ENCODE measurements at regions not wholly inside any gene's neighbourhood (a gene's known extent, or its start where the extent isn't known, plus 50 kb on each side); places are given as distances from the start of the nearest gene placed in this dataset.

DNA sequence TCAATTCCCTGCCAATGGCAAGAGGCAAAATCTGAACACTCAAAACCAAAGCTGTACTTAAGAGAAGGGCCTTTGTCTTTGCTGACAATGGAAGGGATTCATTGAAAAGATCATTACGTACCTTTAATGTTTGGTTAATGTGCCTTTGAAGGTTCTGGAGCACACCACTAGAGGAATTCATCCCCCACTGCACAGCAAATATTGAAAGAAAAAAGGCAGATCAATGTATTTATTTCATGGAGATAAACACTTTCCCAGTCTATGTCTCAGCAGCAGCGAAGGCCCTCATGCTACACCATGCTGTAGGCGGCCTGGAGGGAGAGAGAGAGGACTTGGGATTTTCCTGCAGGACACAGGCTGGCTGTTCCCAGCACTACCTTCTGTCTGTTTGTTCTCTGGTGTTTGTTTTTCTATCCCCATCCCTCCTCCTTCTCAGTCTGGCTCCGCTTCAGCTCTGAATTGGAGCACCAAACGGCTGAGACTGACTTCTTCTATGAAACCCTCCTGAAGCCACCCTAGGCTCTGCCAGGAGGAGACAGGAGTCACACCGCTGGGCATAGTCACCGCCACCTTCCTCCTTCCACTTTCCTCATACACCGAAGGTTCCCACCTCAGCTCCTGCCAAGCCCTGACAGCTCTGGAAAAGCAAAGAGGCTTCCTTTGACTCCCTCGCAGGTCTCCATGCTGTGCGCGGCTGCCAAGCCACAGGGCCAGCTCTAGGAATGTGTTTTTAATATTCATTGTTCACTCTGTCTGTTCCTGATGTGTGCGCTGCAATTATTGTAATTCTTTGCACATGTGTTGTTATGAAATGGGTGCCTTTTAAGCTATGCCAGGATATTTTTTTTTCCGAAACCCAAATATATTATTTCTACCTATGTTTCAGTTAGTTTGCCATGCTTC lies 301.5 kb downstream of the FZD1 start (continued):
- TF ChIP-seq, protein P1, sequence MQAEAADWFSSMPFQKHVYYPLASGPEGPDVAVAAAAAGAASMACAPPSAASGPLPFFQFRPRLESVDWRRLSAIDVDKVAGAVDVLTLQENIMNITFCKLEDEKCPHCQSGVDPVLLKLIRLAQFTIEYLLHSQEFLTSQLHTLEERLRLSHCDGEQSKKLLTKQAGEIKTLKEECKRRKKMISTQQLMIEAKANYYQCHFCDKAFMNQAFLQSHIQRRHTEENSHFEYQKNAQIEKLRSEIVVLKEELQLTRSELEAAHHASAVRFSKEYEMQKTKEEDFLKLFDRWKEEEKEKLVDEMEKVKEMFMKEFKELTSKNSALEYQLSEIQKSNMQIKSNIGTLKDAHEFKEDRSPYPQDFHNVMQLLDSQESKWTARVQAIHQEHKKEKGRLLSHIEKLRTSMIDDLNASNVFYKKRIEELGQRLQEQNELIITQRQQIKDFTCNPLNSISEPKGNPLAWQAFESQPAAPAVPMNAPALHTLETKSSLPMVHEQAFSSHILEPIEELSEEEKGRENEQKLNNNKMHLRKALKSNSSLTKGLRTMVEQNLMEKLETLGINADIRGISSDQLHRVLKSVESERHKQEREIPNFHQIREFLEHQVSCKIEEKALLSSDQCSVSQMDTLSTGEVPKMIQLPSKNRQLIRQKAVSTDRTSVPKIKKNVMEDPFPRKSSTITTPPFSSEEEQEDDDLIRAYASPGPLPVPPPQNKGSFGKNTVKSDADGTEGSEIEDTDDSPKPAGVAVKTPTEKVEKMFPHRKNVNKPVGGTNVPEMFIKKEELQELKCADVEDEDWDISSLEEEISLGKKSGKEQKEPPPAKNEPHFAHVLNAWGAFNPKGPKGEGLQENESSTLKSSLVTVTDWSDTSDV (CRISPR knock-in tag; IDR thresholded peaks at IDR 0.05), result no peak
- no peak for TF ChIP-seq HNF4G (IDR thresholded peaks at IDR 0.05; ENCODE audit: borderline replicate concordance, low read depth, low read length)
- no peak for TF ChIP-seq HNF4G (CRISPR knock-in tag; IDR thresholded peaks at IDR 0.05; ENCODE audit: borderline replicate concordance, low read depth)
- TF ChIP-seq ATAD3A (CRISPR knock-in tag; IDR thresholded peaks at IDR 0.05), result no peak
- TF ChIP-seq REPIN1 (CRISPR knock-in tag; IDR thresholded peaks at IDR 0.05; ENCODE audit: borderline replicate concordance, low read depth), result peak; percentile 92
- TF ChIP-seq ZNF230 (CRISPR knock-in tag; IDR thresholded peaks at IDR 0.05), result no peak
- no peak for TF ChIP-seq CC2D1A (CRISPR knock-in tag; IDR thresholded peaks at IDR 0.05)
- TF ChIP-seq, protein P2, sequence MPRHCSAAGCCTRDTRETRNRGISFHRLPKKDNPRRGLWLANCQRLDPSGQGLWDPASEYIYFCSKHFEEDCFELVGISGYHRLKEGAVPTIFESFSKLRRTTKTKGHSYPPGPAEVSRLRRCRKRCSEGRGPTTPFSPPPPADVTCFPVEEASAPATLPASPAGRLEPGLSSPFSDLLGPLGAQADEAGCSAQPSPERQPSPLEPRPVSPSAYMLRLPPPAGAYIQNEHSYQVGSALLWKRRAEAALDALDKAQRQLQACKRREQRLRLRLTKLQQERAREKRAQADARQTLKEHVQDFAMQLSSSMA (CRISPR knock-in tag; IDR thresholded peaks at IDR 0.05), result no peak
- TF ChIP-seq POLR2A (IDR thresholded peaks at IDR 0.05; ENCODE audit: insufficient read depth in 1 of 2, low read depth in 2 of 2, low read length in 2 of 2), result 0 out of 4 replicates have a peak, but pooled peaks of 1 of the 2 experiments have one; percentile 23
- no peak for TF ChIP-seq ZNF20 (CRISPR knock-in tag; IDR thresholded peaks at IDR 0.05)
- TF ChIP-seq, protein P3, sequence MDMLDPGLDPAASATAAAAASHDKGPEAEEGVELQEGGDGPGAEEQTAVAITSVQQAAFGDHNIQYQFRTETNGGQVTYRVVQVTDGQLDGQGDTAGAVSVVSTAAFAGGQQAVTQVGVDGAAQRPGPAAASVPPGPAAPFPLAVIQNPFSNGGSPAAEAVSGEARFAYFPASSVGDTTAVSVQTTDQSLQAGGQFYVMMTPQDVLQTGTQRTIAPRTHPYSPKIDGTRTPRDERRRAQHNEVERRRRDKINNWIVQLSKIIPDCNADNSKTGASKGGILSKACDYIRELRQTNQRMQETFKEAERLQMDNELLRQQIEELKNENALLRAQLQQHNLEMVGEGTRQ (IDR thresholded peaks at IDR 0.05; ENCODE audit: low read depth, low read length), result no peak
- TF ChIP-seq, protein P3 (CRISPR knock-in tag; IDR thresholded peaks at IDR 0.05; ENCODE audit: borderline replicate concordance), result no peak
- no peak for TF ChIP-seq SAFB2 (CRISPR knock-in tag; IDR thresholded peaks at IDR 0.05; ENCODE audit: borderline replicate concordance, low read depth)
- no peak for TF ChIP-seq ZNF83 (CRISPR knock-in tag; IDR thresholded peaks at IDR 0.05; ENCODE audit: borderline replicate concordance)
- no peak for TF ChIP-seq ZNF768 (CRISPR knock-in tag; IDR thresholded peaks at IDR 0.05)
- no peak for TF ChIP-seq ZNF296 (CRISPR knock-in tag; conservative IDR thresholded peaks at IDR 0.05)
- no peak for TF ChIP-seq ZNF207 (IDR thresholded peaks at IDR 0.05; ENCODE audit: borderline replicate concordance)
- TF ChIP-seq ARNT2 (CRISPR knock-in tag; IDR thresholded peaks at IDR 0.05; ENCODE audit: low read depth), result no peak
- TF ChIP-seq ZBTB21 (CRISPR knock-in tag; IDR thresholded peaks at IDR 0.05), result no peak
- TF ChIP-seq ZNF335 (CRISPR knock-in tag; IDR thresholded peaks at IDR 0.05), result no peak
- TF ChIP-seq SUZ12 (IDR thresholded peaks at IDR 0.05; ENCODE audit: low read depth, low read length), result no peak
- no peak for TF ChIP-seq KMT2A (CRISPR knock-in tag; IDR thresholded peaks at IDR 0.05)
- TF ChIP-seq MTF1 (CRISPR knock-in tag; IDR thresholded peaks at IDR 0.05), result no peak
- no peak for TF ChIP-seq ZNF333 (CRISPR knock-in tag; IDR thresholded peaks at IDR 0.05; ENCODE audit: borderline replicate concordance)
- no peak for TF ChIP-seq AGO2 (optimal IDR thresholded peaks at IDR 0.05; ENCODE audit: low read depth, low read length)
- TF ChIP-seq ZNF619 (CRISPR knock-in tag; IDR thresholded peaks at IDR 0.05), result no peak

Data from HepG2 (cell line).